RWPE2 (cell line): ENCODE measurements at regions not wholly inside any gene's neighbourhood (a gene's known extent, or its start where the extent isn't known, plus 50 kb on each side); places are given as distances from the start of the nearest gene placed in this dataset.
"Not testable (repeated sequence)": the region's sequence is repeated elsewhere in the genome, so short reads cannot be mapped to it uniquely, and the experiment has no call there.

Experiments
- ATAC-seq: fragments of 200-7000 bp; cut with Tn5 transposase; 3 replicates; pipeline ENCODE4 v1.9.1; 2021; ENCODE audit warnings: low read depth
- DNase-seq: peaks from one replicate; pipeline ENCODE4 v3.0.0-alpha.2; 2020; ENCODE audit warnings: low spot score
- H3K27ac ChIP-seq: fragments of 450-650 bp; 2 replicates; pipeline ENCODE4 v1.5.1; 2017; ENCODE audit warnings: mild to moderate bottlenecking; ENCODE audit not compliant: poor library complexity, severe bottlenecking
- H3K27me3 ChIP-seq: fragments of 250-450 bp; sonication (Bioruptor Pico); 2 replicates; pipeline ENCODE4 v1.5.1; 2021; ENCODE audit warnings: mild to moderate bottlenecking, moderate library complexity; ENCODE audit not compliant: insufficient read depth, poor library complexity, severe bottlenecking
- H3K36me3 ChIP-seq: fragments of 250-450 bp; sonication (Bioruptor Pico); 2 replicates; pipeline ENCODE4 v1.5.1; 2020; ENCODE audit warnings: low read depth, mild to moderate bottlenecking, moderate library complexity
- H3K4me1 ChIP-seq: fragments of 250-450 bp; sonication (Bioruptor Pico); 2 replicates; pipeline ENCODE4 v1.5.1; 2021; ENCODE audit warnings: mild to moderate bottlenecking, moderate library complexity; ENCODE audit not compliant: insufficient read depth, poor library complexity, severe bottlenecking
- H3K4me3 ChIP-seq: fragments of 250-450 bp; sonication (Bioruptor Pico); 2 replicates; pipeline ENCODE4 v1.5.1; 2021; ENCODE audit warnings: mild to moderate bottlenecking, moderate library complexity; ENCODE audit not compliant: severe bottlenecking
- H3K9me3 ChIP-seq: fragments of 250-450 bp; sonication (Bioruptor Pico); 2 replicates; pipeline ENCODE4 v1.5.1; 2021; ENCODE audit warnings: mild to moderate bottlenecking, moderate library complexity; ENCODE audit not compliant: severe bottlenecking
- CTCF ChIP-seq: fragments of 450-650 bp; IDR thresholded peaks from one replicate; pipeline ENCODE4 v1.5.1; 2017; ENCODE audit warnings: mild to moderate bottlenecking, moderate library complexity; ENCODE audit not compliant: poor library complexity, severe bottlenecking

GRCh38 chrX:149420566-149420965 is 84.5 kb downstream of the IDS start:
- DNase-seq, H3K36me3 ChIP-seq, H3K27me3 ChIP-seq, H3K4me1 ChIP-seq, H3K9me3 ChIP-seq, ATAC-seq, H3K4me3 ChIP-seq, H3K27ac ChIP-seq: not testable (repeated sequence)

DNA sequence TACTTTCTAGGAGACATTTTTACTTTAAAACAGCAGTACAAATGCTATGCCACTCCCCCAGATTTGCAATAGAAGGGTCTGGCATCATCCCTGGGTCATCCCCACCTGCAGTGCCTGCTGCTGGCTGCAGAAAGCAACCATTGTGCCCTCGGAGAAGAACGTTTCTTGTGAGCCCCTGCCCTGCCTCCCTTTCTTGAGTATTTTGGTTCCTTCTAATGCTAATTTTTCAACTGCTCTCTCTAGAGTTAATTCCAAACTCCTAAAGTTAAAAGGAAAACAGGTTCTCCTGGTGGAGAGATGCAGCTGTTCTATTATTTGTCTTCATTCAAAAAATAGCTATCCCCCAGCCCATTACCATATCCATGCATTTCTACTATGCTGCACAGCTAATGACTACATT is 107.1 kb downstream of the IDS start:
- ATAC-seq = no peak
- no peak for TF ChIP-seq CTCF

DNA sequence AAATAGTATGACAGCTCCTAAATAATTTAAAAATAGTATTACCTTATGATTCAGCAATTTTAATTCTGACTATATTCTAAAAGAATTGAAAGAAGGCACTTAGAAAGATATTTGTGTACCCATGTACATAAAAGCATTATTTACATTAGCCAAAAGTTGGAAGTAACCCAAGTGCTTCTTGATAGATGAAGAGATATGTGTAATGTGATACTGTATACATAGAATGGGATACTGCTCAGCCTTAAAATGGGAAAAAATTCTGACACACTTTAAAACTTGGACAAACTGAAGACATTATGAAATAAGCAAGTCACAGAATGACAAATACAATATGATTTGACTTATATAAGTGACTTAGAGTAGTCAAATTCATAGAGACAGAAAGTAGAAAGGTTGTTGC is 112.2 kb downstream of the IDS start:
- DNase-seq (no peak), ATAC-seq (peak; percentile 89)
- no peak overlapping the region for H3K4me3 ChIP-seq
- no peak for TF ChIP-seq CTCF
- H3K27me3 ChIP-seq = no peaks in the 10 kb centered on the region
- no peaks in the 10 kb centered on the region for H3K36me3 ChIP-seq
- no peak overlapping the region for H3K27ac ChIP-seq
- no peaks in the 10 kb centered on the region for H3K9me3 ChIP-seq
- peaks cover 3% of the 10 kb centered on the region for H3K4me1 ChIP-seq

More for the DNA sequence above, 107.1 kb downstream of the IDS start:
- H3K4me1 ChIP-seq = no peaks in the 10 kb centered on the region
- H3K36me3 ChIP-seq = no peaks in the 10 kb centered on the region
- DNase-seq = no peak
- H3K9me3 ChIP-seq = no peaks in the 10 kb centered on the region
- H3K27me3 ChIP-seq = no peaks in the 10 kb centered on the region
- no peak overlapping the region for H3K27ac ChIP-seq
- no peak overlapping the region for H3K4me3 ChIP-seq

- no peak for TF ChIP-seq CTCF
- ATAC-seq = no peak
- DNase-seq = no peak
- Histone ChIP-seq H3K4me3 (no peak overlapping the region), H3K36me3 (no peaks in the 10 kb centered on the region), H3K27ac (no peak overlapping the region), H3K9me3 (no peaks in the 10 kb centered on the region), H3K4me1 (no peaks in the 10 kb centered on the region), H3K27me3 (no peaks in the 10 kb centered on the region)
Measured at GRCh38 chrX:149383852-149384251, 121.3 kb downstream of the IDS start.

DNA sequence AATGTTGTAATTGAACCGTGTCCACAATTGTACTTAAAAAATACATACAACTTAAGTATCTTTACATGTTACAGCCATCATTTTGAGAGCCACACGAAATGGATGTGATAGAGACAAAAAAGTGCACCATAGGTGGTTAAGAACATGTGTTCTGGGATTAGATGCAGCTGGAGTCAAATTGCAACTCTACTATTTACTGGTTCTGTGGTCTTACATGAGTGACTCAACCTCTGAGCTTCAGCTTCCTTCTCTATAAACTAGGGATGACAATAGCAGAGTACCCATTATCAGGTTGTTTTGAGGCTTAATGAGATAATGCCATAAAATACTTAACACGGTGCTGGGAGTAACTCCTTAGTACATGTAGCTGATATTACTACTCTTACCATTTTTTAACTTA is 130.4 kb downstream of the IDS start:
- no peak for TF ChIP-seq CTCF
- H3K27ac ChIP-seq = no peak overlapping the region
- DNase-seq = no peak
- H3K27me3 ChIP-seq = no peaks in the 10 kb centered on the region
- H3K36me3 ChIP-seq = no peaks in the 10 kb centered on the region
- no peaks in the 10 kb centered on the region for H3K4me1 ChIP-seq
- H3K4me3 ChIP-seq = no peak overlapping the region
- peak; percentile 73; the same call in 2 of the 3 replicates for ATAC-seq
- H3K9me3 ChIP-seq = no peaks in the 10 kb centered on the region
